ENCODE measurements at regions not wholly inside any gene's neighbourhood (a gene's known extent, or its start where the extent isn't known, plus 50 kb on each side); places are given as distances from the start of the nearest gene placed in this dataset.
A peak's percentile ranks its signal among the peaks of the same experiment; 100 is the strongest.

GRCh38 chr2:239467281-239467955 lies 66.6 kb upstream of the HDAC4 start:
- no peak for DNase-seq (ENCODE audit: low spot score in 2 of 2)
- Histone ChIP-seq H3K9me3 (peaks cover 0 to 9% (median 0%) of the 10 kb centered on the region in 4 donors), H3K27ac (no peak overlapping the region), H3K27me3 (no peaks in the 10 kb centered on the region), H3K4me1 (peaks cover 0 to 33% (median 8%) of the 10 kb centered on the region in 4 donors), H3K36me3 (no peaks in the 10 kb centered on the region), H3K4me3 (no peak overlapping the region)
- 94 to 97% methylated on average over 7 of the region's 7 CpGs for WGBS, 2 donors
- TF ChIP-seq POLR2A (IDR thresholded peaks at IDR 0.05): no peak
- no peak for TF ChIP-seq CTCF (IDR thresholded peaks at IDR 0.05)

GRCh38 chr2:239466755-239467271 lies 66.0 kb upstream of the HDAC4 start:
- Histone ChIP-seq H3K27ac (no peak overlapping the region), H3K9me3 (peaks cover 0 to 9% (median 0%) of the 10 kb centered on the region in 4 donors), H3K4me3 (no peak overlapping the region), H3K27me3 (no peaks in the 10 kb centered on the region), H3K4me1 (peaks cover 0 to 33% (median 8%) of the 10 kb centered on the region in 4 donors), H3K36me3 (no peaks in the 10 kb centered on the region)
- no peak for DNase-seq (ENCODE audit: low spot score in 2 of 2)
- TF ChIP-seq CTCF (IDR thresholded peaks at IDR 0.05) (no peak), POLR2A (IDR thresholded peaks at IDR 0.05) (no peak), EP300 (IDR thresholded peaks at IDR 0.05) (no peak)
- 88% methylated on average over 13 to 14 of the region's 14 CpGs for WGBS, 2 donors

GRCh38 chr2:239466061-239466754 lies 65.4 kb upstream of the HDAC4 start:
- peaks cover 0 to 33% (median 8%) of the 10 kb centered on the region in 4 donors for H3K4me1 ChIP-seq
- no peak overlapping the region for H3K4me3 ChIP-seq
- H3K27me3 ChIP-seq: no peaks in the 10 kb centered on the region
- H3K9me3 ChIP-seq: peaks cover 0 to 9% (median 0%) of the 10 kb centered on the region in 4 donors
- TF ChIP-seq CTCF (IDR thresholded peaks at IDR 0.05) (no peak), EP300 (IDR thresholded peaks at IDR 0.05) (no peak), POLR2A (IDR thresholded peaks at IDR 0.05) (no peak)
- H3K27ac ChIP-seq: peak overlapping the region in 2 of 4 donors; percentile 58 to 73
- no peaks in the 10 kb centered on the region for H3K36me3 ChIP-seq
- WGBS, 2 donors: 77 to 83% methylated on average over 10 of the region's 10 CpGs
- no peak for DNase-seq (ENCODE audit: low spot score in 2 of 2)

- Histone ChIP-seq H3K4me3 (no peak overlapping the region), H3K27me3 (no peaks in the 10 kb centered on the region), H3K36me3 (no peaks in the 10 kb centered on the region), H3K4me1 (peaks cover 0 to 33% (median 8%) of the 10 kb centered on the region in 4 donors), H3K9me3 (peaks cover 0 to 9% (median 0%) of the 10 kb centered on the region in 4 donors), H3K27ac (peak overlapping the region in 3 of 4 donors; percentile 6 to 73 (median 62))
- WGBS, 2 donors: 54 to 62% methylated on average over 20 to 27 of the region's 31 CpGs
- DNase-seq (ENCODE audit: low spot score in 2 of 2): peak; percentile 65 to 87
- TF ChIP-seq CTCF (IDR thresholded peaks at IDR 0.05): no peak
- peak in 1 of 2 donors; percentile 64 for TF ChIP-seq EP300 (IDR thresholded peaks at IDR 0.05)
Observed at GRCh38 chr2:239465017-239466001, 64.5 kb upstream of the HDAC4 start.

Measured in tibial nerve (tissue), 4 donors.